GM21447 (cell line): ENCODE measurements at regions not wholly inside any gene's neighbourhood (a gene's known extent, or its start where the extent isn't known, plus 50 kb on each side); places are given as distances from the start of the nearest gene placed in this dataset.
"Not testable (repeated sequence)": the region's sequence is repeated elsewhere in the genome, so short reads cannot be mapped to it uniquely, and the experiment has no call there.

ENCODE experiments used
- ATAC-seq: cut with Tn5 transposase; IDR thresholded peaks from one replicate; pipeline ENCODE4 v1.9.1; 2021; ENCODE audit not compliant: unreplicated experiment

- no peak for ATAC-seq
Observed at GRCh38 chr11:64428693-64429092, 69.7 kb downstream of the RPS6KA4 start.

GRCh38 chr11:64429970-64430369 is 71.0 kb downstream of the RPS6KA4 start:
- no peak for ATAC-seq

GRCh38 chr11:64430645-64431044 is 71.7 kb downstream of the RPS6KA4 start:
- ATAC-seq, result no peak

- ATAC-seq, result no peak
Observed at GRCh38 chr11:64436000-64436399, 77.0 kb downstream of the RPS6KA4 start.

GRCh38 chr11:64437426-64437825 is 78.5 kb downstream of the RPS6KA4 start:
- no peak for ATAC-seq

GRCh38 chr11:64438986-64439771 is 80.2 kb downstream of the RPS6KA4 start:
- no peak for ATAC-seq

- not testable (repeated sequence) for ATAC-seq
Observed at GRCh38 chr11:64439772-64440491, 81.0 kb downstream of the RPS6KA4 start.

GRCh38 chr11:64441127-64441526 is 82.2 kb downstream of the RPS6KA4 start:
- no peak for ATAC-seq

GRCh38 chr11:64443001-64443400 is 84.0 kb downstream of the RPS6KA4 start:
- no peak for ATAC-seq

GRCh38 chr11:64444838-64445441 is 86.0 kb downstream of the RPS6KA4 start:
- no peak for ATAC-seq

GRCh38 chr11:64445651-64446050 is 86.7 kb downstream of the RPS6KA4 start:
- no peak for ATAC-seq

GRCh38 chr11:64447831-64448598 is 89.1 kb downstream of the RPS6KA4 start:
- peak; percentile 54 for ATAC-seq

GRCh38 chr11:64448599-64449380 is 89.8 kb downstream of the RPS6KA4 start:
- ATAC-seq, result peak; percentile 64

GRCh38 chr11:64449381-64450167 is 90.6 kb downstream of the RPS6KA4 start:
- ATAC-seq, result peak; percentile 65

GRCh38 chr11:64450168-64450560 is 91.2 kb downstream of the RPS6KA4 start:
- ATAC-seq, result no peak

GRCh38 chr11:64451856-64452255 is 92.9 kb downstream of the RPS6KA4 start:
- no peak for ATAC-seq

GRCh38 chr11:64453466-64453865 is 94.5 kb downstream of the RPS6KA4 start:
- no peak for ATAC-seq

- ATAC-seq, result no peak
Observed at GRCh38 chr11:64455456-64456261, 96.7 kb downstream of the RPS6KA4 start.
